ENCODE measurements at regions not wholly inside any gene's neighbourhood (a gene's known extent, or its start where the extent isn't known, plus 50 kb on each side); places are given as distances from the start of the nearest gene placed in this dataset.

DNA sequence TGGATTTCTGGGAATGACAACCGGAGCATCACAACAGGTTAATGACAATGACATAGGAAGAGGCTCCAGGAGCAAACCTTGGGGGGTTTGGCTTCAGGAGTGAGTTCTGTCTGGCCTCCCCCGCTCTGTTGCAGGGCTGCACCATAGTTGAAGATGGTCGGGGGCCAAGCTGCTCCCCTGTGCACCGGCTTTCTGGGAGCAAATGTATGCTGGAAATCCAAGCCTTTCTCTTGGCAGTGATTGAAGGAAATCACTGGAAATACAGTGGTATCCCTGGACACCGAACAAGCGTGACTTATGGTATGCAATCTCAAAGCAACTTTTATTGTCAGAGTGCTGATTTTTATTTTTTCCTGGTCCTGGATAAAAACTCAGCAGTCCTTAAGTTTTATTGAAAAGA lies 251.9 kb upstream of the ZNF32 start:
- no peaks in the 10 kb centered on the region for H3K9me3 ChIP-seq (replicated peaks; ENCODE audit: insufficient read depth, low read length)

DNA sequence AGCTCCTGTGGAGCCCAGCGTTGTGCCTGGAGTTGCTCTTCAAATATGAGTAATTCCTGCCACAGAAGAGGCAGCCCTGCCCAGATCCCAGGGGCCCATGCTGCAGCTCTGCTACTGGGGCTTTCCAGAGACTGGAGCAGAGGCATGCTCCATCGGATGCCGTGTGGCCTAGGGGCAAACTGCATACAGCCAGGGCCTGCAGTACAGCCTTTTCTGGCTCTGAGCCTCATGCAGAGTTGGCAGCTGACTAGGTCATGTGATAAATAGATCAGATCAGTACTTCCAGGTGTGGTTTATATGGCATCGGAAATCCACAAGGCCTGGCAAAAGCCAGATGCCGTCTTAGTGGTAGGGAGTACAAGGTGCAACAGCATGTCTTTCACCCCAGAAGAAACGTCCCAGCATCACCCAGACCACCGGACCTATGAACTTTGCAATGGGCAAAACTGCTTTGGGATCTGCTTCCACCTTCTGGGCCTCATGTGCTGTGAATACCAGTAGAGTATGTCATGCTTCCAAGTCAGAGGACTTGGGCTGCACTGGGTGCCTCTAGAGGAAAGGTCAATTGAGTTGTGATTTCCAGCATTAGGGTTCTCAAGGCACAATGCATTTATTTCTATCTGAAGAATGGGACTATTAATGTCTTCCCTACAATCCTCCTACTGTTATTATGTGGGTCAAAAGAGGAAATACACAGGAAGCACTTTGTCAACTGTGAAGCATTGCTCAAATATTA lies 250.7 kb upstream of the ZNF32 start:
- Histone ChIP-seq H3K79me2 (ENCODE audit: low read length) (no peaks in the 10 kb centered on the region), H3K9ac (ENCODE audit: low read length) (no peak overlapping the region), H3F3A (ENCODE audit: insufficient read depth, low read length) (no peaks in the 10 kb centered on the region), H3K27ac (ENCODE audit: low read length) (no peak overlapping the region), H3K9me2 (replicated peaks; ENCODE audit: insufficient read depth, low read length) (no peaks in the 10 kb centered on the region), H3K36me3 (replicated peaks; ENCODE audit: insufficient read depth, low read length) (no peaks in the 10 kb centered on the region), H3K4me1 (ENCODE audit: low read length) (no peaks in the 10 kb centered on the region), H3K4me2 (ENCODE audit: low read depth, low read length) (no peak overlapping the region), H3K27me3 (replicated peaks; ENCODE audit: insufficient read depth, low read length) (no peaks in the 10 kb centered on the region), H4K20me1 (ENCODE audit: insufficient read depth, low read length) (no peaks in the 10 kb centered on the region), H3K9me3 (replicated peaks; ENCODE audit: insufficient read depth, low read length) (no peaks in the 10 kb centered on the region), H3K4me3 (ENCODE audit: low read length) (no peak overlapping the region), H2AFZ (ENCODE audit: low read length) (no peak overlapping the region)
- DNase-seq = no peak
- TF ChIP-seq EZH2phosphoT487 (IDR thresholded peaks at IDR 0.05; ENCODE audit: low read length) (no peak), EZH2 (optimal IDR thresholded peaks at IDR 0.05; ENCODE audit: low read depth, low read length) (no peak)
- TF ChIP-seq, protein P1, sequence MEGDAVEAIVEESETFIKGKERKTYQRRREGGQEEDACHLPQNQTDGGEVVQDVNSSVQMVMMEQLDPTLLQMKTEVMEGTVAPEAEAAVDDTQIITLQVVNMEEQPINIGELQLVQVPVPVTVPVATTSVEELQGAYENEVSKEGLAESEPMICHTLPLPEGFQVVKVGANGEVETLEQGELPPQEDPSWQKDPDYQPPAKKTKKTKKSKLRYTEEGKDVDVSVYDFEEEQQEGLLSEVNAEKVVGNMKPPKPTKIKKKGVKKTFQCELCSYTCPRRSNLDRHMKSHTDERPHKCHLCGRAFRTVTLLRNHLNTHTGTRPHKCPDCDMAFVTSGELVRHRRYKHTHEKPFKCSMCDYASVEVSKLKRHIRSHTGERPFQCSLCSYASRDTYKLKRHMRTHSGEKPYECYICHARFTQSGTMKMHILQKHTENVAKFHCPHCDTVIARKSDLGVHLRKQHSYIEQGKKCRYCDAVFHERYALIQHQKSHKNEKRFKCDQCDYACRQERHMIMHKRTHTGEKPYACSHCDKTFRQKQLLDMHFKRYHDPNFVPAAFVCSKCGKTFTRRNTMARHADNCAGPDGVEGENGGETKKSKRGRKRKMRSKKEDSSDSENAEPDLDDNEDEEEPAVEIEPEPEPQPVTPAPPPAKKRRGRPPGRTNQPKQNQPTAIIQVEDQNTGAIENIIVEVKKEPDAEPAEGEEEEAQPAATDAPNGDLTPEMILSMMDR (IDR thresholded peaks at IDR 0.05; ENCODE audit: low read length) = no peak

More for the DNA sequence above, 251.9 kb upstream of the ZNF32 start:
- no peak overlapping the region for H3K27ac ChIP-seq (ENCODE audit: low read length)
- H3K9ac ChIP-seq (ENCODE audit: low read length) = no peak overlapping the region
- TF ChIP-seq EZH2 (optimal IDR thresholded peaks at IDR 0.05; ENCODE audit: low read depth, low read length) (no peak), EZH2phosphoT487 (IDR thresholded peaks at IDR 0.05; ENCODE audit: low read length) (no peak)
- TF ChIP-seq, protein P1 (IDR thresholded peaks at IDR 0.05; ENCODE audit: low read length) = no peak
- no peak overlapping the region for H2AFZ ChIP-seq (ENCODE audit: low read length)
- no peaks in the 10 kb centered on the region for H4K20me1 ChIP-seq (ENCODE audit: insufficient read depth, low read length)
- H3F3A ChIP-seq (ENCODE audit: insufficient read depth, low read length) = no peaks in the 10 kb centered on the region
- no peaks in the 10 kb centered on the region for H3K36me3 ChIP-seq (replicated peaks; ENCODE audit: insufficient read depth, low read length)
- no peaks in the 10 kb centered on the region for H3K9me2 ChIP-seq (replicated peaks; ENCODE audit: insufficient read depth, low read length)
- H3K4me3 ChIP-seq (ENCODE audit: low read length) = no peak overlapping the region
- no peaks in the 10 kb centered on the region for H3K4me1 ChIP-seq (ENCODE audit: low read length)
- DNase-seq = no peak
- no peaks in the 10 kb centered on the region for H3K79me2 ChIP-seq (ENCODE audit: low read length)
- no peaks in the 10 kb centered on the region for H3K27me3 ChIP-seq (replicated peaks; ENCODE audit: insufficient read depth, low read length)
- H3K4me2 ChIP-seq (ENCODE audit: low read depth, low read length) = no peak overlapping the region

DNA sequence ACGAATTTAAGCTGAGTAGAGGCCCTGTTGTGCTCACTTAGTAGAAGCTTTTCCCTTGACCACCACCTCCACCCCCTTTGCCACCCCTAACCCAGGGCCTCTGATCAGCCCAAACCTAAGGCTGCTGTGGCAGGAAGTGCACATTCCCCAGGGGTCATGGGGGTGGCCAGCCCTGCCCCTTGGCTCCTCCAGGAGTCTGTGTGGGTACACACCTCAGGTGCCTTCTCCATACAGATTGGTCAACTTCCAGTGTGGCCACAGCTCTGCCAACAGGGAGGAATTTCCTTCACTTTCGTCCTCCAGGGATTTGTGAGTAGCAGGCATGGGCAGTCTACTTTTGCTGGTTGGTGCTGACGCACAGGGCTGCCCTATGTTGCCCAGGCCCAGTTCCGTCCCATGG lies 249.9 kb upstream of the ZNF32 start:
- Histone ChIP-seq H3F3A (ENCODE audit: insufficient read depth, low read length) (no peaks in the 10 kb centered on the region), H3K27me3 (replicated peaks; ENCODE audit: insufficient read depth, low read length) (no peaks in the 10 kb centered on the region), H2AFZ (ENCODE audit: low read length) (no peak overlapping the region), H3K27ac (ENCODE audit: low read length) (no peak overlapping the region), H3K4me1 (ENCODE audit: low read length) (no peaks in the 10 kb centered on the region), H3K4me3 (ENCODE audit: low read length) (no peak overlapping the region), H3K79me2 (ENCODE audit: low read length) (no peaks in the 10 kb centered on the region), H3K36me3 (replicated peaks; ENCODE audit: insufficient read depth, low read length) (no peaks in the 10 kb centered on the region), H3K9ac (ENCODE audit: low read length) (no peak overlapping the region), H3K9me3 (replicated peaks; ENCODE audit: insufficient read depth, low read length) (no peaks in the 10 kb centered on the region), H3K9me2 (replicated peaks; ENCODE audit: insufficient read depth, low read length) (no peaks in the 10 kb centered on the region), H3K4me2 (ENCODE audit: low read depth, low read length) (no peak overlapping the region), H4K20me1 (ENCODE audit: insufficient read depth, low read length) (no peaks in the 10 kb centered on the region)
- DNase-seq = no peak
- TF ChIP-seq, protein P1 (IDR thresholded peaks at IDR 0.05; ENCODE audit: low read length) = no peak
- TF ChIP-seq EZH2 (optimal IDR thresholded peaks at IDR 0.05; ENCODE audit: low read depth, low read length) = no peak
- no peak for TF ChIP-seq EZH2phosphoT487 (IDR thresholded peaks at IDR 0.05; ENCODE audit: low read length)
